HuH-7.5 (cell line): ENCODE measurements at regions not wholly inside any gene's neighbourhood (a gene's known extent, or its start where the extent isn't known, plus 50 kb on each side); places are given as distances from the start of the nearest gene placed in this dataset.

Source experiments
- DNase-seq: peaks from one replicate; pipeline ENCODE4 v3.0.0; 2011; ENCODE audit warnings: low spot score

DNA sequence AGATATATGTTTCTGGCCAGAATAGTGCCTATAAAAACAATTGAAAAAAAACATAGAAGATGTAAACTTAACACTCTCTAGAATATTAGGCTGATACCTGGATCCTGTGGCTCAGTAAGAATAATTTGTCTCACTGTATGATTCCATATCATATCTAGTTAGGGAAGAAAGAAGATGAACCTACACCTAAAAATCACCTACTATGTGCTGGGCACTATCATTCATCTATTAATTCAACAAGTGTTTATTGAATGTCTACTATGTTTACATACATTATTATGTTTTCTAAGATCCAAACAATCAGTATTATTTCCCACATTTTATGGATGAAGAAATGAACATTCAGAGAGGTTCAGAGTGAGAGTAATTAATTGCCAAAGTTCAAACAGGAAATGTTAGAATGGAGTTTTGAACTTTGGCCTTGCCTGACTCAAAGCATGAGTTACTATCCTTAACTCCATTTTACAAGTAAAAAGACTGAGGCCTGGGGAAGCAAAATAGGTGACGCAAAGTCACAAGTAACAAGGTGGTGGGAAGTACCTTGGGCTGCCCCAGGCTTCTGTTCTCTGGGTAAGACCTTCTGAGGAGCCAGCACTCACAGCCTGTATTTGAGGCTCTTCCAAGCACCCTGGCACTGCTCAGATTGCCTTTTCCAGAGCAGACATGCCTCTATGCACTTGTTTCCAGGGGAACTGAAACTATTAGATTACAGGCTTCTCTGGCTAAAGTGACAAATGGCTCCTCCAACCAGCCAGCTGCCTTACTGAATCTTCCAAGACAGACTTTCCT lies 111.1 kb upstream of the ACSL4 start:
- no peak for DNase-seq

DNA sequence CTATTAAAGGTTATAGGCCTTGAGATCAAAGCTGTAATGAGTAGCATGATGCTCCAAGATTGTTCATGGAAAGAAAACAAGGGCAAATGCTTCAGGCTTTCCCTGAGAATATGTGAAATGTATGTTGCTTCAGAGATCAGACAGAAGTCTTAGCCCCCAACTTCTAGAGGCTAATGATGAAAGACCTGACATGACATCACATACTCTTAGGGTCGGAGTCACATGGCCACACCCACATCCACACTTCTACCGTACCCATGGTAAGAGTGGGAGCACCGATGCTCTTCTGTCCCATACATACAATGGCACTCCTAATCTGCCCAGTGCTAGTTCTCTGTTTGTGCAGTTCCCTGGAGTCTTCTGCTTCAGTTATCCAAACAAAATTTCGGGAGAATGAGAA lies 111.9 kb upstream of the ACSL4 start:
- DNase-seq, result no peak

DNA sequence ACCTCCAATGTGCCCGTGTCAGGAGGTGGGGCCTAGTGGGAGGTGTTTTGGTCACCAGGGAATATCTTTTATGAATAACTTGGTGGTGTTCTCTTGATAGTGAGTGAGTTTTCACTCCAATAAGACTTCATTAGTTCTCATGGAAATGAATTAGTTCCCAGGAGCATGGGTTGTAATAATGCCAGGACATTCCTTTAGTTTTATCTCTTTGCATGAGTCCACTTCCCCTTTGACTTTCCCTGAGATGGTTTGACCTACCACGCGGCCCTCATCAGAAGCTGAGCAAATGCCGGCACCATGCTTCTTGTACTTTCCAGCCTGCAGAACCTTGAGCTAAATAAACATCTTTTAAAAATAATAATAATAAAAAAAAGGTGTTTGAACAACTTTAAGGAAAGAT lies 112.9 kb upstream of the ACSL4 start:
- DNase-seq, result no peak

DNA sequence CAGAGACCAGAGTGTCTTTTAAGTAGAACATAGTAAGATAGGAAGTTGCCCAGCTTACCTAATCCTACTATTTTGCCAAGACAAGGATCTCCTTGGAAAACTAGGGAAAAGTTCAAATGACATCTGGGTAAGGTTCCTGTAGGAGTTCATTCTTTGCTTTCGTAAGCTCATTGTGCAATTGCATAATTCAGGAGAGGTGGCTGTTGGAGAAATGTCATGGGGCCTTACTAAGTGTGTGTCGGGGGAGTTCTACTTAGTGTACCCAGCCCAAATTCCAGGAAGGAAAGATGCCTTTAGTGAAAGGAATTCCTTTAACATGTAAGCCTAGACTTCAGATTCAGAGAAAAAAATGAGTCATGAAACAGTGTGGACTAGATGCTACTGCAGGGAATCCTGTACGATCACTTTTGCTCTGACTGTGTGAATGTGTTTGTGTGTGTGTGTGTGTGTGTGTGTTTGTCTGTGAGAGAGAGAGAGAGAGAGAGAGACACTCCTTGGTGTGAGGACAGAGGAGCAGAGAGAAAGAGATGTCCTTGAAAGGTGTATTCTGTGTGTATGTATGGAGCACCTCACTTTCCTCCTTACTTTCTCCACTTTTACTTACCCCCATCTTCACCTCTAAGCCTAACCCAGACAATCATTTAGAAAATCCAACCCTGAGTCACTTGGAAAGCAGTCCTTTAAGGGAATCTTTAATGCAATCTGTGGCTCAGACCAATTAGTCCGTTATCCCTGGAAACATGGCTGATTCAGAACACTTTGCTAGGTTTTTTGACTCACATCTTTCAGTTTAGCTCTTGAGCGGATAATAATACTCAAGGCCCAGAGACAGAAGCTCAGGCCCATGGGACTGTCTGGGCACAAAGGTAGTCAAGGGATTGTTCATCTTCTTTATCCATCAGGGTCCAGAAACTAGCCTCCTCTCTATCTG lies 114.5 kb upstream of the ACSL4 start:
- no peak for DNase-seq

DNA sequence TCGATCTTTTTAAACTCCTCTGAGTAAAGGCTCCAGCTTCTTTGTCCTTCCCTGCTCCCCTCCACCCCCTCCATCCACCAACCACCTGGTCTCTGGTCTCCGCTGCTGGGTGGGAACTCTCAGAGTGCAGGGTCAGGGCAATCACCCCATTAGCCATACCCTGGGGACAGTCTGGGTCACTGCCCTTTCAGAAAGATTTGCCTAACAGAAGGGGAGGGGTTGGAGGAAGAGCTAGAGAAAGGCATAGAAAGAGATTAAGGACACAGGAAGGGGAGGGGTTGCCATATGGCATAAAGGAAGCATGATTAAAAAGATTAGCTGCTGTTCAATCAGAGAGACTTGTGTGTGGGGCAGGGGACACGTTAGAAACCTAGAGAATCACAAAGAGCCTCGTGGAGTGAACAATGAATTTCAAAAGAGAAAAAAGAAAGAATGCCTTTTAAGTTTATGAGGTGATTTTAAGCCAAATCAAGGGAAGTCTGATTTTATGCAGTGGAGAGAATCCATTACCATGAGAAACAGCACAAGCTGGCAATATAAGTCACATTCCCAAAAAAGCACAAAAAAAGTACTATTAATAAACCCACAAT lies 115.5 kb upstream of the ACSL4 start:
- no peak for DNase-seq

DNA sequence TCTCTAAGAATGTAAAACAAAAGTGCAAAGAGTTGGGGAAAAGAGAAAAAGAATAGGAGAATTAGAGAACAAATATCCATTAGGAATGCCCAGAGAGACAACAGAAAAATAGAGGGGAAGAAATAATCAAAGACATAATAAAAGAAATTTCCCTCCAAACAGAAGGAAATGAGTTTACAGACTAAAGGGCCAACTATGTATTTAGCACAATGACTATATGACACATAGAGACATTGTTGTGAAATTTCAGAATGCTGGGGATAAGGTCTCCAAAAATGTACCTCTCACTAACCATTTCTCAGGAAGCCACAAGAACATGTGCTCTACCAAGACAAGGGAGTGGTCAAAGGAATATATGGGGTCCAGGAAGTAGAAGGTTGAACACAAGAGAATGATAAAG lies 121.0 kb upstream of the ACSL4 start:
- DNase-seq, result no peak

DNA sequence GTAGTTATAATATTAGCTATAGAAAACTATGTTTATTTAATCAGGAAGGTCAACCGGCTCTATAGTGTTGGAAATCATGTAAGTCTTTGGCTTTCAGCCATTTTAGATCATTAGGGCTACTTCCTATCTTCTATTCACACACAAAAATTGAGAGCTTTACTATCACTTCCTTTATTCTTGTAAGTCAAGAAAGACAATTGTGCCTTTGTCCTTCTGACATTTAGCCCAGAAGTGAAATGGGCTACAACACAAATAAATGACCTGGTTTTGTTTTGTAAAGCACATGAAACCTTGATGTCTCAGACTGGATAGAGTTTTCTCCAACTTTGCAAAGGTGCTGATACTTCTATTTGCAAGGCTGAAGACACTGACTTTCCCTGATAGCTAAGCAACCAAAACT lies 122.4 kb upstream of the ACSL4 start:
- DNase-seq, result no peak

DNA sequence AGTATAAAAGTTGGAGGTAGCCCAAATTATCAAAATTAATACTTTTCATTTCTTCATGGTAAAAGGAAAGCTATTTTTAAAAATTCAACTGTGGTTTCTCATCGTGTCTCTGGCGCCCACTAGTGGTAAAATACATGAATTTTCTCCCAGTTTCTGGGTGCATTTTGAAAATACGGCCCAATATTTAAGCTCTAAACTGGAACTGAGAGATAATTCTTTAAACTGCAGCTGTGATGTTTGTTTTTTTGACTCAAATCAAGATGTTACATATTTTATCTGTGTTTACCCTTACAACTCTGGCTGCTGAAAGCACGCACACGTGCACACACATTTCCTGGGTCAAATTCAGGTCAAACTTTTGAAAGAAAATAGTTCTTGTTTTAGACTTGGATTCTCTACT lies 123.9 kb upstream of the ACSL4 start:
- no peak for DNase-seq

DNA sequence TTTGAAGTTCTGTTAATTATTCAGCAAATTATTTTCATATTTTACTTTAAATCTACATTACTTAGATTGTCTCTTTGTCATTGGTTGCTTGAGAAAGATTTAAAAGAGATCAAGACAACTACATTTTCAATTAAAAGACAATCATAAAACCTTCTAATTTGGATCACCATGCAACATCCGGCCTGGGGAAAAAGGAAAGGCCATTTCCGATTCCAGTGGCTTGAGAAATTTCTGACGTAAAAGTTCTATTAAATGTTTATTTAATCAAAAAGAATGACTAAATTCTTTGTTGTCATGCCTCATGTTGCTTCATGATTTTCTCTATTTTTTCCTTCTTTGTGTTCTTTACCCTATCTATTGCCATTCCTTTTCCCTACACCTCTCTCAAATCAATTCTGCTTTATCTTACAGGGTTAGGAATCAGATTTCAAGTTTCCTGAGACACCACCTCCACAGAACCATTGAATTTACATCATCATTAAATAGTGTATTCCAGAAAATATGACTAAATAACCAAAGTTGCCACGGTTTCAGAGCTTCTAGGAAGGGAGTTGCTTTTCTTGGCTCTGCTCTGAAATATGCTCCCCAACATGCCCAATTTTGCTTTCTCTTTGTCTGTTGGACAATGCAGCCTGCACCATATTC lies 124.6 kb upstream of the ACSL4 start:
- no peak for DNase-seq

DNA sequence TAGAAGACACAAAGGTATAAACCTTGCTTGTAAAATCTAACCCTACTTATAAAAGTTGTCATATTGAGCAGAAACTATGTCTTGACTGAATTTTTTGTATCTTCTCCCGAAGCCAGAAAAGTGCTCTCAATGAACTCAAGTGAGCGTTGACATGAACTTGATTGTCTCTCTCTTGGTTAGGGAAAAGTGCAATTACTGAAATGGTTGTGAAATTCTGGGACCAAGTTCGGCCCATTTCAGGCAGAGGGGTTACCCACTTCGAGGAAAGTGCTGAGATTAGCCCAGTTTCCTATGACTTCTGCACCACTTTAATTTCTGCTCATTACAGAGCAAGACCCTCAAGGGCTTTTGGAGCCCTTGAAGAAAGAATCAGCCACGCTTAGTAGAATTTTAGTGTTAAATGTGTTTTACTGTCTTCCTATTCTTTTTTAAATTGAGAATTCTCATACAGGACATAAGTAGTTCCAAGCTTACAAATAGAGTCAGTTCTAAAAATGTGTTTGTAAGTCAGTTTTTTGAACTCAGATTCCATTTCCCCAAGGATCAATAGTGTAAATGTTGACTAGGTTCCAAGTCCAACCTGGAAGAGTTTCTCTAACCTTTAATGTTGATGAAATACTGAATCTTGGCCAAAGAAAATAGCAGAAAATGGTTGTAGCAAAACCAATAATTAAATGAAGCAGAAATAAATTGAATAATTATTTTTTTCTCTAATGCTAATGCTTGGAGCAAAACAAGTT lies 125.7 kb upstream of the ACSL4 start:
- DNase-seq, result no peak

DNA sequence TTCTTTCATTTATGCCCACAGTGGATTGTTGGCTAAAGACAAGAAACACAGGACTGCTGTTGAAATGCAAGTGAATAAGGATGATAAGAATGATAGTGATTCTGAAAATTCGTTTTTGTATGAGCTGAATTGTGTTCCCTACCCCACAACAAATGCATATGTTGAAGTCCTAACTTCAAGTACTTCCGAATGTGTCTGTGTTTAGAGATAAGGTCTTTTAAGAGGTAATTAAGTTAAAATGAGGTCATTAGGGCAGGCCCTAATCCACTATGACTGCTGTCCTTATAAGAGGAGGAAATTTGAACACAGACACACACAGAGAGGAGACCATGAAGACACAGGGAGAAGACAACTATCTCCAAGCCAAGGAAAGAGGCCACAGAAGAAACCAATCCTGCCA lies 126.6 kb upstream of the ACSL4 start:
- DNase-seq, result no peak

DNA sequence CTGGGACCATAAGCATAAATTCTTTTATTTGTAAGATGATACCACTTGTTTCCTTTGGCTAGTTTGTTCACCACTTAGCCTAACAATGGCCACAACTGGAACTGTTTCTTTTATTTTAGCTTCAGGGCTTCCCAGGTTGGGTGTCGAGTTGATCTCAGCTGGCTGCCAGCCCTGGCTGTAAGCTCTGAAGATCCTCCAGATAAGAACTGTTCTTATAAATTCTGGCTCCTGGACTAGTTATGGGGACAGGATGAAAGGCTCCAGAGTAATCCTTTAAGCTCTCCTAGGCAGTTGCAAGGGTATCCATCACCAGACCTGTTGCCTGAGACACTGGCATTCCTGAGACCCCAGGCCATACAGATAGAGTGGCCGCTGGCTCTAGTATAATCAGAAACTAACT lies 129.4 kb upstream of the ACSL4 start:
- DNase-seq, result no peak

DNA sequence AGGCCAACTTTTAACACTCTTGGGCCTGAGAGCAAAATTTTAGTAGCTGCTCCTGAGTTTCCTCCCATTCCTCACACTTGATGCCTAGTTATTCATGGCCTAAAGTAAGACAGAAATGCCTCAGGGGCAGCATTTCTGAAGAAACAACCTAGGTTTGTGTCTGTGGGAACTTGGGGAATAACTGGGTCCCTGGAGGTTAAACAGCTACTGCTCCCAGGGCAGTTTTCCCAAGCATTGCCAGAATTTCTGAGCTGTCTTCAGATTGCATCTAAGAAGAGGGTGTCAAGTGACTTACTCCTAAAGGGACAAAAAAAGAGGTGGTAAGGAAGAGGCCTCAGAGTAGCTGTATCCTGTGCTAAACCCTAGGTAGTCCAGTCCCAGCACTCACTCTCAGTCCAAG lies 130.8 kb upstream of the ACSL4 start:
- DNase-seq, result no peak

DNA sequence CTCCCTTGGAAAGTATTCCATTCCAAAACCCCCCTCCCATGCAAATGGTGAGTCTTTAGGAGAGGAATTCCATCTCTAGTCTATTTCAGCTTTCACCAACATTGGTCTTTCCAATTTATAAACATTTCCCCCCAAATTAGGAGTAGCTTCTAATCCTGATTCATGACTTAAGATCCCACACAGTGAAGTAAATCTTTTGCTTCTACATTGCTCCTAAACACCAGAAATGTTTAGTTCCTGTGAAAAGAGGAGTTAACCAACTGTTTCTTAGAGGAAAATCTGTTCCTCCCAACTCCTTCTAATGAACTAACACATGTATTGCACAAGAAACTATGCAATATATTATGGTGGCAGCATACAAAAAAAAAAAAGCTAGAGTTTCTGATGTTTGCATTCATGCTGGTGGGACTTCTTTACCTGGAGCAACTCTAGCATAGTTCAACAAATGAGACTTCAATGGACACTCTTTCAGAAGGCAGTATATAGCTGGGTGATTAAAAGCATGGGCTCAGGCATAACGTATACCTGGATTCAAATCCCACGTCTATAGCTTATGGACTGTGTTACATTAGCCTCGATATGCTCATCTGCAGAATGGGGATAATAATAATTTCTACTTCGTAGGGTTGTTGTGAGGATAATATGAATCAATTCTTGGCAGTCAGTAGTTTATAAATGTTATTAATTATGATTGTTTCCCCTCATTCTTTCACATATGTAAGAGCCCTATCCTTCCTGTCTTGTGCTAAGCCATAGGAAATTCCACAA lies 131.6 kb upstream of the TMEM164 start:
- no peak for DNase-seq

DNA sequence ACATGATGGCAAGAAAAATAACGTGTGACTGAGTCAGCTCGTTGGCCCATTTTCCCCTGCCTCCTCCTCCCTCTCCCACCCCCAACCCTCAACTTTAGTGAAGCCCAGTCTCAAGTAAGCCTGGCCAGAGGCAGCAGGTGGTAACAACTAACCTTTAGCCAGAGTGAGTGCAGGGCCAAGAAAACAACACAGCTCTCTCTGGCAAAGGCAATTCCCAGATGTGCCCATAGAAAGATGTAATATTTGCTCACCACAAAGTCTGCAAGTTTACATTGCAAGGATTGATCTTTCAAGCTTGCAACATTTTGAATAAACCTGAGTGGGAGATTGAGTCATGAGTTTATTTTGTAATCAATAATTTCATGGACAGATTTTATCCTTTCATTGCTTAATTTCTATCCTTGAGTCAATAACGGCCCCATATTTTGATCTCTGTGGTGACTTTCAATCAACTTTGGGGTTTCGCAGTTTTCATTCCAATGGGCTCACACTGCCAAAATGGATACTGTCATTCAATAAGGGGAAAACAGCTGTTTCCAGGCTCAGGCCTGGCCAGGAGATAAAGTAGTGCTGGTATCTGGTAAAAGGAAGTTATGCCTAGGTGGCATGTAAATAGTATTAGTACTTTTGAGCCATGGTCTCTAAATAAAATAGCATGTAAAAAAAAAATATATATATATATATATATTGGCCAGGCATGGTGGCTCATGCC lies 130.7 kb upstream of the TMEM164 start:
- DNase-seq, result no peak

DNA sequence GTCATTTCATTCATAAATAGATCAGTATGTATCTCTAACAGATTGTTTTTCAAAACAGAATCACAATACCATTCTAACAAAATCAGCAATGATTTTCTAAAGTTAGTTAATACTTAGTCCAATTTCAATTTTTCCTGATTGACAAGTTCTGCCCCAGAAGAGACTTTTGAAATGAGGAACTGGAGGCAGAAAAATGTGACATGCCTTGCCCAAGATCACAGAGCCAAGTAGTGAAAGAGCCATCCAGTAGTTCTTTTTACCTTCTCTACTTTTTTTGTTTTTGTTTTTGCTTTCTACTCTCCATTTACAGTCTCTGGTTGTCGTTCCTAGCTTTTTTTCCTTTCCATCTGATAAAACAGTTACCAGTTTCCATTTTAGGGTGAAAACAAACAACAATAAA lies 129.3 kb upstream of the TMEM164 start:
- no peak for DNase-seq

DNA sequence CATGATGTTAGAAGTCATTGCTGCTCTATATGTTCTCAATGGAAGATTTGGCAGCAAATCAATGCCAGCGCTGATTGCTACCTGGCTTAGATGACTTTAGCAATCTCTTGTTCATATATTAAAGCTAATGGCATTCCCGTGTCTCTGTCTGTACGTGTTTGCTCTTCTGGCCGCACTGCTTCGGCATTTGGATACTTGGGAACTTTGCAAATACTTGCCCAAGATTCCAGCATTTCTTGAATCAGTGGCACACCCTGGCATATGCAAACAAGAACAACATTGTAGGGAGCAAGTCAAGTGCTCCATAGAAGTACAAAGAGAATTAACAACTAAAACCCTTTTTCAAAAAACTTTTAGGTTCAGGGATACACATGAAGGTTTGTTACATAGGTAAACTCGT lies 128.9 kb upstream of the TMEM164 start:
- DNase-seq, result no peak

DNA sequence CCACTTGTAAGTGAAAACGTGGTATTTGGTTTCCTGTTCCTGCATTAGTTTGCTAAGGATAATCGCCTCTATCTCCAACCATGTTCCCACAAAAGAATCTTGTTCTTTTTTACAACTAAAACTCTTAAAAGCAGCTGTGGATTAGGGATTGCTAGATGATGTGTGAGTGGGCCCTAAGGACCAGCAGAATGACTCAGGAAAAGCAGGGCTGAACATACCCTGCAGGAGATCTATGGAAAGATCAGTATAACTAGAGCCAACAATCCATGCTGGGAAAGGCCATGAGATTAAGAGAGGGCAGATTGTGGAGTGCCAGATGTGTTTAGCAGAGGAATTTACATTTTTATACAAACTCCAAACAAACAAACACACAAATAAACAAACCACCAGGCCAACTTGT lies 128.4 kb upstream of the TMEM164 start:
- no peak for DNase-seq

DNA sequence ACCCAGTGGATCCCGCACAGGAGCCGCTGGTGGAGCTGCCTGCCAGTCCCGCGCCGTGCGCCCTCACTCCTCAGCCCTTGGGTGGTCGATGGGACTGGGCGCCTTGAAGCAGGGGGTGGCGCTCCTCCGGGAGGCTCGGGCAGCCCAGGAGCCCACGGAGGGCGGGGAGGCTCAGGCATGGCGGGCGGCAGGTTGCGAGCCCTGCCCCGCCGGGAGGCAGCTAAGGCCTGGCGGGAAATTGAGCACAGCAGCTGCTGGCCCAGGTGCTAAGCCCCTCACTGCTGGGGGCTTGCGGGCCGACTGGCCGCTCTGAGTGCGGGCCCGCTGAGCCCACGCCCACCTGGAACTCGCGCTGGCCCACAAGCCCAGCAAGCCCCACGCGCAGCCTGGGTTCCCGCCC lies 127.1 kb upstream of the TMEM164 start:
- no peak for DNase-seq

DNA sequence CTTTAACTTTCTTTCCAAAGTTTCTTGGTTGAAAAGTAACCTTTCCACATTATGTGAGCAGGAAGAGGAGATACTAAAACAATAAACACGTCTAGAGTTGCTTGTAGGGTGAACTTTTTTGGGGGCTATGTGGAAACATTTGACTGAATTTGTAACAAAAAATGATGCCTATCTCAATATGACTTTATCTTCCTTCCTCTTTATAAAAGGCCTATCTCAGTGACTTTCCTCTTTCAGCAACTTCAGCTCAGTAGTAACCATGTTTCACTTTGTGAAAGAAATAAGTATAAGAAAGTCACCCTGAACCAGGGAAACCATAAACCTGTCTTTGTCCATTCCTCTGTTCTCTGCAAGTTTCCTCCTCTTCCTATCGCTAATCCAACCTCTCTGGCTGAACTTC lies 124.7 kb upstream of the TMEM164 start:
- no peak for DNase-seq
